Gastroesophageal sphincter (tissue), 3 donors: ENCODE measurements at regions not wholly inside any gene's neighbourhood (a gene's known extent, or its start where the extent isn't known, plus 50 kb on each side); places are given as distances from the start of the nearest gene placed in this dataset.

ENCODE experiments used
- POLR2A ChIP-seq, 2 donors: fragments of 450-650 bp; IDR thresholded peaks; one replicate each; pipeline ENCODE4 v1.6.1; 2017; ENCODE audit warnings: antibody characterized with exemption in 2 of 2, mild to moderate bottlenecking in 2 of 2, moderate library complexity in 1 of 2
- POLR2AphosphoS5 ChIP-seq: sonication (generic); formaldehyde crosslinking; IDR thresholded peaks from one replicate; pipeline ENCODE4 v1.6.1; 2017; ENCODE audit warnings: antibody characterized with exemption
- TF ChIP-seq, protein P1 (sequence below), 4 experiments: fragments of 200-600 bp in 2 of 4; fragments of 450-650 bp in 2 of 4; sonication (generic) in 1 of 4; IDR thresholded peaks; one replicate each; pipeline ENCODE4 v1.5.1; 2017 to 2019; ENCODE audit warnings: antibody characterized with exemption in 4 of 4, mild to moderate bottlenecking in 2 of 4, moderate library complexity in 2 of 4

DNA sequence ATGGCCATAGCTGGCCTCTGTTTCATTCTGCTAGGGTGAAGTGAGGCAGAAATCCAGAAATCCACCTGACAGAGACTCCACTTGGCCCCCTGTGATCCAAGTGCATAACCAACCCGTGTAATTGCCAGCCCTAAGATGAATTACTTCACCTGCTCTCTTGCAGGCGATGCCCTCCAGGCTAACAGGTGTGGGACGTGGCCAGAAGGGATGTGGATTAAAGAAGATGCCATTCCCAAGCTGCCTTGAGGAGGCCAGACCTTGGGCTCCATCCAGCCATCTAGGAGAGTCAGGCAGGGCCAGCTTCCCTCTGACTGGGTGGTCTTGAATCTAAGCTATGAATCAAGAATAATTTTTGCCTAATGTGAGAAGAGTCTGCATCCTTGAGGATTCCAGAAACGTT, 154.5 kb upstream of the BNIP2 start:
- TF ChIP-seq, protein P1, sequence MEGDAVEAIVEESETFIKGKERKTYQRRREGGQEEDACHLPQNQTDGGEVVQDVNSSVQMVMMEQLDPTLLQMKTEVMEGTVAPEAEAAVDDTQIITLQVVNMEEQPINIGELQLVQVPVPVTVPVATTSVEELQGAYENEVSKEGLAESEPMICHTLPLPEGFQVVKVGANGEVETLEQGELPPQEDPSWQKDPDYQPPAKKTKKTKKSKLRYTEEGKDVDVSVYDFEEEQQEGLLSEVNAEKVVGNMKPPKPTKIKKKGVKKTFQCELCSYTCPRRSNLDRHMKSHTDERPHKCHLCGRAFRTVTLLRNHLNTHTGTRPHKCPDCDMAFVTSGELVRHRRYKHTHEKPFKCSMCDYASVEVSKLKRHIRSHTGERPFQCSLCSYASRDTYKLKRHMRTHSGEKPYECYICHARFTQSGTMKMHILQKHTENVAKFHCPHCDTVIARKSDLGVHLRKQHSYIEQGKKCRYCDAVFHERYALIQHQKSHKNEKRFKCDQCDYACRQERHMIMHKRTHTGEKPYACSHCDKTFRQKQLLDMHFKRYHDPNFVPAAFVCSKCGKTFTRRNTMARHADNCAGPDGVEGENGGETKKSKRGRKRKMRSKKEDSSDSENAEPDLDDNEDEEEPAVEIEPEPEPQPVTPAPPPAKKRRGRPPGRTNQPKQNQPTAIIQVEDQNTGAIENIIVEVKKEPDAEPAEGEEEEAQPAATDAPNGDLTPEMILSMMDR (IDR thresholded peaks at IDR 0.05): no peak
- TF ChIP-seq POLR2A (IDR thresholded peaks at IDR 0.05): no peak
- no peak for TF ChIP-seq POLR2AphosphoS5
